ENCODE measurements at regions not wholly inside any gene's neighbourhood (a gene's known extent, or its start where the extent isn't known, plus 50 kb on each side); places are given as distances from the start of the nearest gene placed in this dataset.

GRCh38 chr10:20688797-20689544 lies 208.1 kb downstream of the NEBL start:
- H3K4me3 ChIP-seq (ENCODE audit: extremely low read depth in 1 of 4, insufficient read depth in 2 of 4, low read depth in 3 of 4, low read length in 4 of 4): no peak overlapping the region
- no peak for TF ChIP-seq RFX5 (IDR thresholded peaks at IDR 0.05; ENCODE audit: borderline replicate concordance, low read depth, low read length)
- TF ChIP-seq E2F6 (IDR thresholded peaks at IDR 0.05): no peak
- no peak for TF ChIP-seq POU5F1 (IDR thresholded peaks at IDR 0.05; ENCODE audit: low read depth, low read length)
- no peak for TF ChIP-seq KDM5A (IDR thresholded peaks at IDR 0.05; ENCODE audit: low read length)
- TF ChIP-seq KDM1A (IDR thresholded peaks at IDR 0.05; ENCODE audit: borderline replicate concordance, low read length): no peak
- no peak for TF ChIP-seq TBP (IDR thresholded peaks at IDR 0.05; ENCODE audit: low read depth, low read length)
- TF ChIP-seq SP1 (IDR thresholded peaks at IDR 0.05; ENCODE audit: low read depth, low read length): no peak
- TF ChIP-seq SUZ12 (IDR thresholded peaks at IDR 0.05; ENCODE audit: low read length): no peak
- no peak for TF ChIP-seq EZH2 (IDR thresholded peaks at IDR 0.05; ENCODE audit: low read depth, low read length, severe bottlenecking)
- TF ChIP-seq MAFK (IDR thresholded peaks at IDR 0.05; ENCODE audit: low read depth, low read length): no peak

More at GRCh38 chr10:20688797-20689544, 208.1 kb downstream of the NEBL start:
- Histone ChIP-seq H4K91ac (replicated peaks; ENCODE audit: insufficient read length, low read length) (no peak overlapping the region), H3K9ac (replicated peaks in 1 of 4; ENCODE audit: extremely low read depth in 1 of 4, low read depth in 3 of 4, low read length in 3 of 4) (no peak overlapping the region), H2BK5ac (ENCODE audit: low read depth, low read length) (no peak overlapping the region), H2BK20ac (ENCODE audit: low read length) (no peak overlapping the region), H2AK5ac (ENCODE audit: low read depth, low read length) (no peak overlapping the region), H3K36me3 (ENCODE audit: control insufficient read depth in 2 of 4, insufficient read depth in 4 of 4, low read length in 3 of 4) (no peaks in the 10 kb centered on the region), H3K23me2 (ENCODE audit: low read depth, low read length) (no peaks in the 10 kb centered on the region), H3K9me3 (ENCODE audit: insufficient read depth in 2 of 2, low read depth in 1 of 2, low read length in 1 of 2) (no peaks in the 10 kb centered on the region), H3K79me2 (ENCODE audit: control insufficient read depth in 1 of 2, insufficient read depth in 2 of 2, low read length in 2 of 2) (no peaks in the 10 kb centered on the region), H3K4me1 (replicated peaks in 1 of 4; ENCODE audit: control insufficient read depth in 3 of 4, insufficient read depth in 4 of 4, low read length in 3 of 4) (peaks cover 0 to 3% (median 0%) of the 10 kb centered on the region in 4 experiments; a peak in 2 of 7 replicates), H3K14ac (ENCODE audit: insufficient read length) (no peak overlapping the region), H4K8ac (ENCODE audit: extremely low read depth, insufficient read depth, low read length) (no peak overlapping the region), H3K27ac (ENCODE audit: low read depth, low read length) (no peak overlapping the region), H3K18ac (ENCODE audit: extremely low read depth, low read length) (no peak overlapping the region), H3K56ac (replicated peaks; ENCODE audit: insufficient read length, low read depth, low read length) (no peak overlapping the region), H3K23ac (ENCODE audit: insufficient read length) (no peak overlapping the region), H3K4ac (replicated peaks; ENCODE audit: insufficient read length, low read depth, low read length) (no peak overlapping the region), H3K27me3 (replicated peaks in 1 of 4; ENCODE audit: control insufficient read depth in 3 of 4, extremely low read depth in 1 of 4, insufficient read depth in 3 of 4, low read length in 3 of 4) (no peaks in the 10 kb centered on the region), H2AFZ (ENCODE audit: low read length) (no peak overlapping the region), H4K5ac (ENCODE audit: insufficient read length, low read depth, low read length) (no peak overlapping the region), H4K20me1 (replicated peaks in 1 of 2; ENCODE audit: control insufficient read depth in 1 of 2, insufficient read depth in 2 of 2, low read length in 2 of 2) (no peaks in the 10 kb centered on the region), H3K79me1 (ENCODE audit: low read depth, low read length) (no peaks in the 10 kb centered on the region), H3K4me2 (ENCODE audit: insufficient read depth in 1 of 2, low read depth in 2 of 2, low read length in 2 of 2) (no peak overlapping the region), H2BK120ac (replicated peaks; ENCODE audit: low read depth, low read length) (no peak overlapping the region), H2BK12ac (ENCODE audit: low read depth, low read length) (no peak overlapping the region), H2BK15ac (ENCODE audit: low read length) (no peak overlapping the region)
- DNase-seq (ENCODE audit: low read depth in 1 of 2, low spot score in 2 of 2): no peak
- ChIA-PET CTCF (ENCODE audit: partially characterized antibody) (interaction anchor here (0.6 to 1.5 kb wide), 2 partner anchors 26 to 925 kb away, joined by 4 read pairs; no protein-coding TSS in a partner anchor), POLR2A (ENCODE audit: partially characterized antibody) (no interaction called here)
- WGBS, 2 experiments (ENCODE audit: extremely low coverage in 1 of 2, insufficient coverage in 1 of 2, insufficient read length in 1 of 2, insufficient replicate concordance in 2 of 2, low coverage in 1 of 2, low lambda C conversion rate in 2 of 2, missing lambda C conversion rate in 1 of 2): 89% methylated on average over 7 of the region's 7 CpGs; no CpG with 5 or more reads in 1 of the 2 experiments
- FAIRE-seq: no peak

Measured in H1 (cell line).